NCI-H748 treated with DMSO at 0.1 percent for 48 hours (cell line): ENCODE measurements at regions not wholly inside any gene's neighbourhood (a gene's known extent, or its start where the extent isn't known, plus 50 kb on each side); places are given as distances from the start of the nearest gene placed in this dataset.

ENCODE experiments used
- DNase-seq: peaks from one replicate; lab custom pipeline; 2025; lab: John Stamatoyannopoulos, UW

DNA sequence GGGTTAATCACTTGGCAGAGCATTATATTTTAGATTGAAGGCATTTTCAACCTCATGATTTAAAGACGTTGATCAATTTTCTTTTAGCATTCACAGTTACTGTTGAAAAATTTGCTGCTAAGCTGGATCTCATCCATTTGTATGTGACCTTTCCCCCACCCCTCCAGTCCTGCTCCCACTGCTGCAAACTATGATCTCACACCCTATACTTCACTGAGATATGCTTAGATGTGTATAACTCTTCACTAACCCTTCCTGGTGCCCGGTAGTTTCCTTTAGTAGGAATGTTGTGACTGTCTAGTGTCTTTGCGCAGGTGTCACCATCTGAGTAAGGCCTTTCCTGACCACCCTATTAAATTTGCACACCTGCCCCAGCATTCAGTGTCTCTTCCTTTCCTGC, 67.0 kb upstream of the C1orf21 start:
- no peak for DNase-seq

DNA sequence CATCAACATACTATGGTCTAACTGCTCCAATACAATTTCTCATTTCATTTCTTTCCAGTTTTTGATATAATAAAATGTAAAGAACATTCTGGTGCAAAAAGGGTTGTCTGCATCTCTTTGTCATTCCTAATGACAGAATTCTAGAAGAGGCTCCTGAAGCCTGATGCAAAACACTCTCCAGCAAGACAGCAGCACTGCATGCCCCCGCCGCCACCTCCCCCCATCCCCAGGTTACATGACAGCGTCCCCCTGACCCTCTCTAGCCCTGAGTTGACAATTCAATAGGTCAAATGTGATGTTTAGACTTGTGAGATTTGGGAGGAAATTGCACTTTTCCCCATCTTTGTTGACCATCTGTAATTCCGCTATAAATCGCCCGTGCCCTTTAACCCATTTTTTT, 64.6 kb upstream of the C1orf21 start:
- DNase-seq: no peak

DNA sequence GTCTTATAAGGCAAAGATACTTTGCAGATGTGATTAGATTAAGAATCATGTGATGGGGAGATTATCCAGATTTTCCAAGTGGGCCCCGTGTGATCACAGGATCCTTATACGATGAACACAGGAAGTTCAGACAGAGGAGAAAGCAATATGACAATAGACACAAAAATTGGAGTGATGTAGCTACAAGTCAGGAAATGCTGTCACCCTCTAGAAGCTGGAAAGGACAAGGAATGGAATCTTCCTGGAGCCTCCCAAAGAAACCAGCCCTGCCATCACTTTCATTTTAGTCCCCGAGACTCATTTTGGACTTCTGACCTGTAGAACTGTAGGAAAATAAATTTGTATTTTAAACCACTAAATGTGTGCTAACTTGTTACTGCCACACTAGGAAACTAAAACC, 61.9 kb upstream of the C1orf21 start:
- no peak for DNase-seq

DNA sequence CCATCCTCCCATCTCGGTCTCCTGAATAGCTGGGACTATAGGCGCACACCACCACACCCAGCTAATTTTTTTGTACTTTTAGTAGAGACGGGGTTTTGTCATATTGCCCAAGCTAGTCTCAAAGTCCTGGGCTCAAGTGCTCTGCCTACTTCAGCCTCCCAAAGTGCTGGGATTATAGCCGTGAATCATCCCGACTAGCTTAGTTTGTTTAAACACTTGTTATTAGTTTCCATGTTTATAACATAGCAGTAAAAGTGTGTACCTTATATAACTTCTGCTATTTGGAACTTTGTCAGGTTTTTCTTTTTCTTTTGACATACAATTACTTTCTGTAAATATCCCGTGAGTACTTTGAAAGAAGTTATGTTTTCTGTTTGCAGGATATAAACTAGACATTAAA, 60.6 kb upstream of the C1orf21 start:
- no peak for DNase-seq

DNA sequence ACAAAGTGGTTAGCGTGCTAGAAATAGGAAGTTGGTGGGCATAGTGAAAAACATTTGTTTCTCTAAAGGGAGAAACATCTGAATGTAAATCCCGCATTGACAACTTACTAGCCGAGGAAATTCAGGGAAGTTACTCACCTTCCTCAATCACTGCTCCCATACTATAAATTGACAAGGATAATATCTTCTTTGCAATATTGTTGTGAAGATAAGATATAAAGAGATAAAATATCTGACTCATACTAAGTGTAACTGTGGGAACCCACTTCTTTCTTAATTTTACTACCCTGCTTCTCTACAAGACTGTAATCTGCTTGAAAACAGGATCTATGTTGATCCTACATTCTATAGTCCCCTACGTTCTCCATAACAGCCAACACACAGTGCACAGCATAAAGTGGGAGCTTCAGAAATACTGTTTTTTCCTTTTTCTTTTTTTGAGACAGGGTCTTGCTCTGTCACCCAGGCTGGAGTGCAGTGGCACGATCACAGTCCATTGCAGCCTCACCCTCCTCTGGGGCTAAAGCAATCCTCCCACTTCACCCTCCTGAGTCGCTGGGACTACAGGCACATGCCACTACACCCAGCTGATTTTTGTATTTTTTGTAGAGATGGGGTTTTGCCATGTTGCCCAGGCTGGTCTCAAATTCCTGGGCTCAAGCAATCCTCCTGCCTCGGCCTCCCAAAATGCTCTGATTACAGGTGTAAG, 57.4 kb upstream of the C1orf21 start:
- no peak for DNase-seq

DNA sequence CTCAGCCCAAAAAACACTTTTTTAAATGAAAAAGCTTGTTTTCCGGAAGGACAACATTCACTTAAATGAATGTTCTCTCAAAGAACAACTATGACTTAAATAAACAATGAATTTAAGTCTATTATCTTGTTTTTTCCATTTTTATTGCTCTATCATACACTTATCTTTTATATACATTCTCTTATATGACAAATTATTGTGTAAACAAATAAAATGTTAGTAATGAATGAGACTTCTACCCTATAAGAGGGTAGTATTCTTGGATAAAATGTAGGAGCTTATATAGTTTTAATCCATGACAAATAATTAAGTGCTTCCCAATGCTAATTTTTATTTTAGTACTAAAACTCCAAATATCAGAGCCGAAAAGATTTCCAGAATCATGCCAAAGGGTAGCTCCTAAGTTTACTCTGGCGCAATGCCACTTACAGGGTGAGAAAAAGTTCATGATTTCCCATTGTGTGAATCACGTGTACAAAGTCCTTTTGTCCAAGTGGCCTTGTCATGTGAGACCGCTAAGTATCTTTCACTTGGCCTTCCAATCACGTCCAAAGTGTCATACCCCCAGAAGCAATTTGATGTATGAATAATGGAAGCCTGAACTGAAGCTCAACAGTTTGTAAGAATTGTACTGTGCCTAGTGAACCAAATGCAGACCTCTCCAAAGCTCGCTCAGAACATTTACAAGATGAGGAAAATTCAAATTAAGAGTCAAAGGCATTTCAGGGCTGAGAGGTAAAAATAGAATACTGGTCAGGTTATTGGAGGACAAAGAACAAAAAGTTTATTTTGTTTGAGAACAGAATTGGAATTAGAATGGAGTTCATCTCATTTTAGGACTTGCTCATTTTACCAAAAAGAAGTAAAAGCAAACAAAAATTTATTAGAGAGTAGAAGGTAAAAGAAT, 56.6 kb upstream of the C1orf21 start:
- no peak for DNase-seq

DNA sequence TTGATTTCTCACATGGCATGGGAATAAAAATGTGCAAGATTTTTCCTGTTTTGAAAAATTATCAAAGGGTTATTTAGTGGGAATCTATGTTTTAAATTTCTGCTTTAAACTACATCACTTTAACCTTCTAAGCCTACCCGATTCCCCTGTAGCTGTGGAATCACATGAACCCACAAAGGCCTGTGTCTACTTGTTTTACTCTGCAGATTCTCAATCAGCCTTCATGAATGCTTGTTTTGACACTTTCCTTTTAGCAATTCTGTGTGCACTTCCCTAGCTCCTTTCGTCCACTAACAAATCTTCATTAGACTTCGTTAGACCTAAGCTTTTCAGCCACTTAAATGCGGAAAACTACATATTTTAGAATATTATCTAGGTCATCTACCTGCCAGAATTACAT, 56.0 kb upstream of the C1orf21 start:
- no peak for DNase-seq
